OCI-LY3 (cell line): ENCODE measurements at regions not wholly inside any gene's neighbourhood (a gene's known extent, or its start where the extent isn't known, plus 50 kb on each side); places are given as distances from the start of the nearest gene placed in this dataset.

Source experiments
- H2AFZ ChIP-seq: fragments of 200-600, 300-600 bp; shearing (Covaris generic); 2 replicates; pipeline ENCODE4 v1.6.0; 2014; ENCODE audit warnings: antibody characterized with exemption, low read depth, low read length
- H3K27ac ChIP-seq: fragments of 200-600, 300-600 bp; sonication (generic); 2 replicates; pipeline ENCODE4 v1.5.1; 2014; ENCODE audit warnings: mild to moderate bottlenecking, low read length, moderate library complexity, mixed read lengths
- H3K27me3 ChIP-seq: fragments of 200-600, 300-600 bp; sonication (generic); 2 replicates; pipeline ENCODE4 v1.6.1; 2014; ENCODE audit warnings: low read depth, low read length, mixed read lengths
- H3K36me3 ChIP-seq: fragments of 200-600, 300-600 bp; sonication (generic); replicated peaks from 2 replicates; pipeline ENCODE3; 2014; ENCODE audit warnings: low read depth, low read length, mixed read lengths
- H3K4me1 ChIP-seq: fragments of 300-600, 200-600 bp; sonication (generic); 2 replicates; pipeline ENCODE4 v1.6.1; 2014; ENCODE audit warnings: low read length, mixed read lengths
- H3K4me2 ChIP-seq: fragments of 200-600, 300-600 bp; sonication (generic); 2 replicates; pipeline ENCODE4 v1.6.1; 2014; ENCODE audit warnings: low read length, mixed read lengths
- H3K4me3 ChIP-seq: fragments of 300-600, 200-600 bp; sonication (generic); 2 replicates; pipeline ENCODE4 v1.5.1; 2014; ENCODE audit warnings: antibody characterized with exemption, mild to moderate bottlenecking, low read length, moderate library complexity
- H3K79me2 ChIP-seq: fragments of 300-600, 200-600 bp; shearing (Covaris generic); 2 replicates; pipeline ENCODE4 v1.6.1; 2014; ENCODE audit warnings: mild to moderate bottlenecking, low read length, mixed read lengths
- H3K9ac ChIP-seq: fragments of 300-600, 200-600 bp; shearing (Covaris generic); 2 replicates; pipeline ENCODE4 v1.6.0; 2014; ENCODE audit warnings: mild to moderate bottlenecking, low read length, moderate library complexity
- H3K9me3 ChIP-seq: fragments of 200-600, 300-600 bp; shearing (Covaris generic); 2 replicates; pipeline ENCODE4 v1.6.1; 2014; ENCODE audit warnings: low read length, mixed read lengths; ENCODE audit not compliant: insufficient read depth
- H4K20me1 ChIP-seq: fragments of 200-600, 300-600 bp; sonication (generic); 2 replicates; pipeline ENCODE4 v1.6.1; 2016; ENCODE audit warnings: low read length, mixed read lengths; ENCODE audit not compliant: insufficient read depth
- EZH2phosphoT487 ChIP-seq: fragments of 200-600 bp; shearing (Covaris generic); IDR thresholded peaks from 2 replicates; pipeline ENCODE4 v1.6.1; 2018; ENCODE audit warnings: antibody characterized with exemption, mixed run types, low read depth
- TF ChIP-seq, protein P1 (sequence below): fragments of 200-600, 300-600 bp; sonication (generic); IDR thresholded peaks from 2 replicates; pipeline ENCODE4 v1.5.1; 2014; ENCODE audit warnings: antibody characterized with exemption, low read length, low read depth

DNA sequence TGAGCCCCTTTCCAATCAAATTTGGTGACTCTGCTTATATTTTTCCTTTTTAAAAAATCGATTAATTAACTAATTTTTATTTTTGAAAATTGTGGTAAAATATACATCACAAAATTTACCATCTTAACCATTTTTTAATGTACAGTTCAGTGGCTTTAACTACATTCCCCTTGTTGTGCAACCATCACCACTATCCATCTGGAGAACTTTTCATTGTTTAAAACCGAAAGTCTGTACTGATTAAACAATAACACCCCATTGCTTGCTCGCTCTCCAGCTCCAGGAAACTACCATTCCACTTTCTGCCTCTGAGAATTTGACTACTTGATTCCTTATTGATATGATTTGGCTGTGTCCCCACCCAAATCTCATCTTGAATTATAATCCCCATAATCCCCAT is 283.4 kb downstream of the C12orf75 start:
- Histone ChIP-seq H2AFZ (no peak overlapping the region), H4K20me1 (no peaks in the 10 kb centered on the region), H3K27ac (no peak overlapping the region), H3K36me3 (no peaks in the 10 kb centered on the region), H3K9me3 (no peaks in the 10 kb centered on the region), H3K27me3 (no peaks in the 10 kb centered on the region), H3K9ac (no peak overlapping the region), H3K79me2 (no peaks in the 10 kb centered on the region), H3K4me2 (no peak overlapping the region), H3K4me1 (peaks cover 3% of the 10 kb centered on the region; the same call in 1 of the 2 replicates), H3K4me3 (no peak overlapping the region)
- no peak for TF ChIP-seq EZH2phosphoT487
- TF ChIP-seq, protein P1, sequence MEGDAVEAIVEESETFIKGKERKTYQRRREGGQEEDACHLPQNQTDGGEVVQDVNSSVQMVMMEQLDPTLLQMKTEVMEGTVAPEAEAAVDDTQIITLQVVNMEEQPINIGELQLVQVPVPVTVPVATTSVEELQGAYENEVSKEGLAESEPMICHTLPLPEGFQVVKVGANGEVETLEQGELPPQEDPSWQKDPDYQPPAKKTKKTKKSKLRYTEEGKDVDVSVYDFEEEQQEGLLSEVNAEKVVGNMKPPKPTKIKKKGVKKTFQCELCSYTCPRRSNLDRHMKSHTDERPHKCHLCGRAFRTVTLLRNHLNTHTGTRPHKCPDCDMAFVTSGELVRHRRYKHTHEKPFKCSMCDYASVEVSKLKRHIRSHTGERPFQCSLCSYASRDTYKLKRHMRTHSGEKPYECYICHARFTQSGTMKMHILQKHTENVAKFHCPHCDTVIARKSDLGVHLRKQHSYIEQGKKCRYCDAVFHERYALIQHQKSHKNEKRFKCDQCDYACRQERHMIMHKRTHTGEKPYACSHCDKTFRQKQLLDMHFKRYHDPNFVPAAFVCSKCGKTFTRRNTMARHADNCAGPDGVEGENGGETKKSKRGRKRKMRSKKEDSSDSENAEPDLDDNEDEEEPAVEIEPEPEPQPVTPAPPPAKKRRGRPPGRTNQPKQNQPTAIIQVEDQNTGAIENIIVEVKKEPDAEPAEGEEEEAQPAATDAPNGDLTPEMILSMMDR, result no peak

DNA sequence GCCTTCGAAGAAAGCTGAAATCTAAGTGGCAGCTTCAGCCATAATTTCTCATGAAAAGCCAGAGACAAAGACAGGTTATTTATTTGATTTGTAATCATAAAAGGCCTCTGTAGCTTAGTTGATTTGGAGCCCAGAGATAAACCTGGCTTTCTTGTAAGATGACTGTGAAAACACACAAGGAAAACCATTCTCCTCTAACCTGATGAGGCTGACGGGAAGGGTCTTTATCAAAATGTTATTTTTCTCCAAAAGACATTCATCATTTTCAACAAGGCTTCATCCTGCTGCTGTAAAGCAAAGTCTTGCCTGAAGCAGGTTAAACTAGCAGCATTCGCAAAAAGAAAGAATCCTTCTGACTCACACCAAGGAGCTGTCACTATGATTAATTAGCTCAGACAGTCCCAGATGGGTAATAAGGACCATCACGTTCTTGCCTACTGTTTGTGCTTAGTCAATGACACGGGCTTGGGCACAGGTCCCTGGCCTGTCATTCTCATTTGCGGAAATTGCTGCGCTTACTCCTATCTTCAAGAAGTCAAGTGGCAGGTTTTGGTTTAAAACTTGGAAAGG is 286.6 kb downstream of the C12orf75 start:
- no peak overlapping the region for H2AFZ ChIP-seq
- no peak overlapping the region for H3K9ac ChIP-seq
- H3K79me2 ChIP-seq, result no peaks in the 10 kb centered on the region
- no peak for TF ChIP-seq EZH2phosphoT487
- TF ChIP-seq, protein P1, result no peak
- no peak overlapping the region for H3K4me2 ChIP-seq
- H3K4me3 ChIP-seq, result no peak overlapping the region
- H3K36me3 ChIP-seq, result no peaks in the 10 kb centered on the region
- H3K27ac ChIP-seq, result no peak overlapping the region
- no peaks in the 10 kb centered on the region for H4K20me1 ChIP-seq
- no peaks in the 10 kb centered on the region for H3K9me3 ChIP-seq
- no peaks in the 10 kb centered on the region for H3K4me1 ChIP-seq
- no peaks in the 10 kb centered on the region for H3K27me3 ChIP-seq

DNA sequence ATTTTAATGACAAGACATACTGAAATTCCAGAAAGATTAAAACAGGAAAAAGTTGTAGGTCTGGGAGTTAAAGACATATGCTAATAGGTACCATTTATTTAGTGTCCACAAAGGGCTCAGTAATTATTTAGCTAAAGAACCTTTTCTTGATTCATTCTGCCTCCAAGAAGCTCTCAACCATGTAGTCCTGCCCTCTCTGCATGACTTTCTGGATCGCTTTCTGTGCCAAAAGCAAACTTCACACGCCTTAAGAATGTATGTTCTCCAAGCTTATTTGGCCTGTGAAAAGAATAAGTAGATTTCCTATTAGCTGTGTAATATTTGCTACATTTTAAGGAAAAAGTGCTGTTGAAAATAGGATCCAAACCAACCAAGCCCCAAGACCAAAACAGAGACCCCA is 291.7 kb downstream of the C12orf75 start:
- no peak overlapping the region for H2AFZ ChIP-seq
- no peaks in the 10 kb centered on the region for H3K9me3 ChIP-seq
- H3K9ac ChIP-seq, result no peak overlapping the region
- H3K79me2 ChIP-seq, result no peaks in the 10 kb centered on the region
- no peaks in the 10 kb centered on the region for H3K4me1 ChIP-seq
- no peaks in the 10 kb centered on the region for H3K36me3 ChIP-seq
- no peaks in the 10 kb centered on the region for H3K27me3 ChIP-seq
- H3K4me3 ChIP-seq, result no peak overlapping the region
- no peaks in the 10 kb centered on the region for H4K20me1 ChIP-seq
- TF ChIP-seq, protein P1, result no peak
- TF ChIP-seq EZH2phosphoT487, result no peak
- no peak overlapping the region for H3K4me2 ChIP-seq
- no peak overlapping the region for H3K27ac ChIP-seq

DNA sequence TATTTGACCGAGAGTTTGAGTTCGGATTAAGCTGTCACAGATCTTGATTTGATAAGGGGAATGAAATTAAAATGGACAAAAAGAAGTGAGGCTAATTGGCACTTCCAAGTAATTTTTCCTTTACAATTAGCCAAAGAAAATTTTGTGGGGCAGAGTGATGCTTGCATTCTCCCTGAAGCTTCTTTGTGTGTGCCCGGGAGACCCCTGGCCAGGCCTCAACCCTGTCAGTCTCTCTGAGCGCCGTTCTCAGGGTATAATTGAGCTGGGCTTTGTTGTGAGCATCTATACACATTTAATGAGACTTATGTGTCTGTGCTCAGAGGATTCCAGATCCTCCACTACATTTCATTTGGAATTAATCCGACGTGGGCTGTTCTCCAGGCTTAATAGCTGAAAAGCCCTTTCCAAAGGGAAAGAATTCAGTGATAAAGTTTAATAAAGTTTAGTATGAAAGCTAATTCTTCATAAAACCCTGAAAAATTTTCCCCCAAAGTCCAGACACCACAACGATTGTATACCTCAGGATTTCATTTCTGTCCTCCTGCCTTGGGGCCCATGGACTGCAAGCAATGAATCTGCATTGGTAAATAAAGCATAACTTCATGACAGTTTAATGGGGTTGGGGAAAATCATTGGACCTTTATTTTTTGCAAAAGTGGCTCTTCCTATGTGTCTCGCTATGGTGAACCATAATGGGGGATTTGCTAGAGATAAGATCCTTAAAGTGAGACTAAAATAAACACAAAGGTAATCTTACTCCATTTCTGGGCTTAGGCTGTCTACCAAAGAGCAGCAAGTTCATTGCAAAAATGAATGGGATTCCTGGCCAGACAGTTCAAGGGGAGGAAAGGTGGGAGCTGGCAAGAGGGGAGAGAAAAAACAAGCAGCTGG is 292.6 kb downstream of the C12orf75 start:
- Histone ChIP-seq H3K27me3 (no peaks in the 10 kb centered on the region), H3K9me3 (no peaks in the 10 kb centered on the region), H3K36me3 (no peaks in the 10 kb centered on the region), H3K79me2 (no peaks in the 10 kb centered on the region), H3K4me3 (no peak overlapping the region), H3K4me2 (no peak overlapping the region), H4K20me1 (no peaks in the 10 kb centered on the region), H3K27ac (no peak overlapping the region), H3K4me1 (no peaks in the 10 kb centered on the region), H3K9ac (no peak overlapping the region), H2AFZ (no peak overlapping the region)
- no peak for TF ChIP-seq EZH2phosphoT487
- TF ChIP-seq, protein P1, result no peak
